ENCODE measurements at regions not wholly inside any gene's neighbourhood (a gene's known extent, or its start where the extent isn't known, plus 50 kb on each side); places are given as distances from the start of the nearest gene placed in this dataset.

- Histone ChIP-seq H3K4me1 (no peaks in the 10 kb centered on the region), H3K27ac (no peak overlapping the region), H3K9me3 (no peaks in the 10 kb centered on the region), H3K36me3 (no peaks in the 10 kb centered on the region), H3K4me3 (no peak overlapping the region), H3K27me3 (no peaks in the 10 kb centered on the region)
- TF ChIP-seq POLR2AphosphoS5 (IDR thresholded peaks at IDR 0.05; ENCODE audit: insufficient read depth in 1 of 2, low read depth in 1 of 2) (no peak), CTCF (IDR thresholded peaks at IDR 0.05) (no peak), POLR2A (IDR thresholded peaks at IDR 0.05) (no peak)
- intact Hi-C loops (cut with DNase I) = no loop called here
- DNase-seq (ENCODE audit: extremely low spot score in 2 of 2) = no peak
Observed at GRCh38 chr3:20873235-20873634, 687.2 kb upstream of the SGO1 start.

GRCh38 chr3:20870106-20870899 is 684.3 kb upstream of the SGO1 start:
- TF ChIP-seq CTCF (IDR thresholded peaks at IDR 0.05) (no peak), POLR2A (IDR thresholded peaks at IDR 0.05) (no peak), POLR2AphosphoS5 (IDR thresholded peaks at IDR 0.05; ENCODE audit: insufficient read depth in 1 of 2, low read depth in 1 of 2) (no peak)
- H3K4me1 ChIP-seq = no peaks in the 10 kb centered on the region
- no peak overlapping the region for H3K27ac ChIP-seq
- H3K4me3 ChIP-seq = no peak overlapping the region
- H3K9me3 ChIP-seq = no peaks in the 10 kb centered on the region
- H3K36me3 ChIP-seq = no peaks in the 10 kb centered on the region
- DNase-seq (ENCODE audit: extremely low spot score in 2 of 2) = no peak
- intact Hi-C loops (cut with DNase I) = no loop called here
- H3K27me3 ChIP-seq = no peaks in the 10 kb centered on the region

- Histone ChIP-seq H3K27me3 (no peaks in the 10 kb centered on the region), H3K4me3 (no peak overlapping the region), H3K27ac (no peak overlapping the region), H3K4me1 (no peaks in the 10 kb centered on the region), H3K36me3 (no peaks in the 10 kb centered on the region), H3K9me3 (no peaks in the 10 kb centered on the region)
- intact Hi-C loops (cut with DNase I) = no loop called here
- no peak for DNase-seq (ENCODE audit: extremely low spot score in 2 of 2)
- no peak for TF ChIP-seq CTCF (IDR thresholded peaks at IDR 0.05)
- TF ChIP-seq POLR2AphosphoS5 (IDR thresholded peaks at IDR 0.05; ENCODE audit: insufficient read depth in 1 of 2, low read depth in 1 of 2) = no peak
- TF ChIP-seq POLR2A (IDR thresholded peaks at IDR 0.05) = no peak
Observed at GRCh38 chr3:20865803-20866202, 679.8 kb upstream of the SGO1 start.

- DNase-seq (ENCODE audit: extremely low spot score in 2 of 2) = no peak
- Histone ChIP-seq H3K4me3 (no peak overlapping the region), H3K36me3 (no peaks in the 10 kb centered on the region), H3K27ac (no peak overlapping the region), H3K9me3 (no peaks in the 10 kb centered on the region), H3K27me3 (no peaks in the 10 kb centered on the region), H3K4me1 (no peaks in the 10 kb centered on the region)
- intact Hi-C loops (cut with DNase I) = no loop called here
- no peak for TF ChIP-seq POLR2AphosphoS5 (IDR thresholded peaks at IDR 0.05; ENCODE audit: insufficient read depth in 1 of 2, low read depth in 1 of 2)
- no peak for TF ChIP-seq CTCF (IDR thresholded peaks at IDR 0.05)
- TF ChIP-seq POLR2A (IDR thresholded peaks at IDR 0.05) = no peak
Observed at GRCh38 chr3:20861454-20861853, 675.4 kb upstream of the SGO1 start.

- TF ChIP-seq POLR2AphosphoS5 (IDR thresholded peaks at IDR 0.05; ENCODE audit: insufficient read depth in 1 of 2, low read depth in 1 of 2) (no peak), POLR2A (IDR thresholded peaks at IDR 0.05) (no peak), CTCF (IDR thresholded peaks at IDR 0.05) (no peak)
- DNase-seq (ENCODE audit: extremely low spot score in 2 of 2) = no peak
- Histone ChIP-seq H3K27ac (no peak overlapping the region), H3K4me3 (no peak overlapping the region), H3K36me3 (no peaks in the 10 kb centered on the region), H3K4me1 (no peaks in the 10 kb centered on the region), H3K27me3 (no peaks in the 10 kb centered on the region), H3K9me3 (no peaks in the 10 kb centered on the region)
- intact Hi-C loops (cut with DNase I) = no loop called here
Observed at GRCh38 chr3:20857636-20858035, 671.6 kb upstream of the SGO1 start.

Data from vagina (tissue), 2 donors.